HepG2 (cell line): ENCODE measurements at regions not wholly inside any gene's neighbourhood (a gene's known extent, or its start where the extent isn't known, plus 50 kb on each side); places are given as distances from the start of the nearest gene placed in this dataset.

ENCODE experiments used
- ATAC-seq: fragments of 200-7000 bp; cut with Tn5 transposase; 3 replicates; pipeline ENCODE4 v1.9.1; 2020; ENCODE audit warnings: mild to moderate bottlenecking, moderate library complexity
- BruUV-seq: library from RNA; stranded (reverse); fragments of 400-500 nt; replicated peaks from 2 replicates; lab custom pipeline; 2021; lab: Mats Ljungman, UMichigan
- CTCF ChIA-PET: fragments of 300-600 bp; formaldehyde crosslinking; extraction: SDS; loops from one replicate; lab custom pipeline; 2021; ENCODE audit warnings: low total read pairs, inconsistent platforms, low intra/inter-chr PET ratio; lab: Yijun Ruan, JAX
- POLR2A ChIA-PET: fragments of 350-600 bp; sonication (Branson Sonifier 250); formaldehyde crosslinking; loops from one replicate; lab custom pipeline; 2020; ENCODE audit warnings: antibody characterized with exemption, inconsistent platforms; lab: Yijun Ruan, JAX
- DNase-seq: peaks from one replicate; pipeline ENCODE4 v3.0.0-alpha.2; 2015; ENCODE audit warnings: low spot score
- FAIRE-seq: peaks from 3 replicates; lab custom pipeline; 2011; peaks lifted over from hg19 to GRCh38; lab: Jason Lieb, UNC
- H2AFZ ChIP-seq: one replicate; pipeline ENCODE4 v1.6.1; 2011; ENCODE audit warnings: low read length, inconsistent platforms
- H3K27ac ChIP-seq: fragments of 300-600 bp; 3 replicates; pipeline ENCODE4 v1.8.0; 2011; ENCODE audit warnings: mixed run types, mild to moderate bottlenecking, mixed read lengths, low read length, inconsistent platforms; ENCODE audit not compliant: insufficient read depth; ENCODE audit errors: extremely low read length
- H3K27me3 ChIP-seq, 2 experiments: fragments of 200-600 bp in 1 of 2; 2 replicates in 1 of 2; 3 replicates in 1 of 2; pipeline versions ENCODE4 v1.6.0 to v1.8.0; 2011; ENCODE audit warnings: low read length in 2 of 2, mild to moderate bottlenecking in 2 of 2, moderate library complexity in 2 of 2, inconsistent platforms in 1 of 2; ENCODE audit not compliant: insufficient read depth in 2 of 2, control insufficient read depth in 1 of 2
- H3K36me3 ChIP-seq, 2 experiments: fragments of 200-600 bp in 1 of 2; replicated peaks in 1 of 2; 2 replicates in 1 of 2; 3 replicates in 1 of 2; pipeline versions ENCODE4 v1.5.1 to v1.8.0; 2011; ENCODE audit warnings: low read length in 2 of 2, inconsistent platforms in 1 of 2; ENCODE audit not compliant: insufficient read depth in 2 of 2, control insufficient read depth in 1 of 2
- H3K4me1 ChIP-seq: 2 replicates; pipeline ENCODE4 v1.5.1; 2012; ENCODE audit warnings: low read length, inconsistent platforms; ENCODE audit not compliant: insufficient read depth
- H3K4me2 ChIP-seq: 2 replicates; pipeline ENCODE4 v1.6.0; 2011; ENCODE audit warnings: low read depth, low read length, inconsistent platforms
- H3K4me3 ChIP-seq, 3 experiments: fragments of 200-600 bp in 1 of 3; sonication (generic), shearing (Covaris generic) in 1 of 3; replicated peaks in 1 of 3; 2 replicates each; pipeline ENCODE4 v1.5.1; 2011 to 2016; ENCODE audit warnings: low read length in 3 of 3, inconsistent platforms in 2 of 3, low read depth in 2 of 3, mild to moderate bottlenecking in 2 of 3, control low read depth in 1 of 3, mixed read lengths in 1 of 3; ENCODE audit not compliant: insufficient read depth in 1 of 3
- H3K79me2 ChIP-seq: one replicate; pipeline ENCODE4 v1.6.1; 2011; ENCODE audit warnings: low read length, inconsistent platforms; ENCODE audit not compliant: insufficient read depth
- H3K9ac ChIP-seq: 2 replicates; pipeline ENCODE4 v1.6.0; 2011; ENCODE audit warnings: mild to moderate bottlenecking, low read depth, low read length, inconsistent platforms; ENCODE audit not compliant: insufficient read depth
- H3K9me3 ChIP-seq: 2 replicates; pipeline ENCODE4 v1.5.1; 2012; ENCODE audit warnings: mild to moderate bottlenecking, low read length
- H4K20me1 ChIP-seq: 2 replicates; pipeline ENCODE4 v1.6.0; 2011; ENCODE audit warnings: inconsistent platforms, mild to moderate bottlenecking, low read length, moderate library complexity; ENCODE audit not compliant: insufficient read depth
- HIVEP1 ChIP-seq: sonication (generic); formaldehyde crosslinking; IDR thresholded peaks from 2 replicates; pipeline ENCODE4 v1.4.0; 2020; ENCODE audit warnings: mild to moderate bottlenecking, missing genetic modification reagents
- HMGA1 ChIP-seq: sonication (generic); formaldehyde crosslinking; conservative IDR thresholded peaks from 2 replicates; pipeline ENCODE4 v1.4.0; 2020; ENCODE audit warnings: missing genetic modification reagents
- PHF5A ChIP-seq: IDR thresholded peaks from one replicate; pipeline ENCODE4 v1.6.1; 2018; ENCODE audit warnings: low read depth, missing genetic modification reagents; ENCODE audit not compliant: unreplicated experiment
- TGIF2 ChIP-seq: IDR thresholded peaks from 2 replicates; pipeline ENCODE4 v1.6.1; 2016; ENCODE audit warnings: control low read depth, missing compliant biosample characterization
- ZFP82 ChIP-seq: sonication (generic); formaldehyde crosslinking; IDR thresholded peaks from 2 replicates; pipeline ENCODE4 v1.5.1; 2020; ENCODE audit warnings: mild to moderate bottlenecking, missing genetic modification reagents, borderline replicate concordance
- ZIK1 ChIP-seq: sonication (generic); formaldehyde crosslinking; IDR thresholded peaks from 2 replicates; pipeline ENCODE4 v1.5.0; 2020; ENCODE audit warnings: mild to moderate bottlenecking, low read depth, missing genetic modification reagents, borderline replicate concordance
- ZNF138 ChIP-seq: sonication (generic); formaldehyde crosslinking; IDR thresholded peaks from 2 replicates; pipeline ENCODE4 v1.5.0; 2020; ENCODE audit warnings: mild to moderate bottlenecking, low read depth, missing genetic modification reagents
- ZNF292 ChIP-seq: sonication (generic); formaldehyde crosslinking; IDR thresholded peaks from 2 replicates; pipeline ENCODE4 v1.8.1; 2022; ENCODE audit warnings: mild to moderate bottlenecking, low read depth, missing genetic modification reagents, borderline replicate concordance
- ZNF333 ChIP-seq: sonication (generic); formaldehyde crosslinking; IDR thresholded peaks from 2 replicates; pipeline ENCODE4 v1.4.0; 2020; ENCODE audit warnings: mild to moderate bottlenecking, missing genetic modification reagents, borderline replicate concordance
- ZNF780A ChIP-seq: sonication (generic); formaldehyde crosslinking; IDR thresholded peaks from 2 replicates; pipeline ENCODE4 v1.8.0; 2022; ENCODE audit warnings: mild to moderate bottlenecking, missing genetic modification reagents, moderate library complexity
- ZNF891 ChIP-seq: sonication (generic); formaldehyde crosslinking; IDR thresholded peaks from 2 replicates; pipeline ENCODE4 v1.5.0; 2020; ENCODE audit warnings: mild to moderate bottlenecking, missing genetic modification reagents
- WGBS: methylation state at CpG from one replicate; pipeline ENCODE4 v1.1.6; 2017; ENCODE audit warnings: low lambda C conversion rate; 5-methylcytosine and 5-hydroxymethylcytosine counted together
- in situ Hi-C: cut with HindIII; loops from 2 replicates; pipeline ENCODE4 v1.10.0; 2017; ENCODE audit warnings: low pct_unique_long_range_greater_than_20kb; ENCODE audit not compliant: extremely low pct_ligation_motif_present
- intact Hi-C: fragments of 100-400 bp; cut with micrococcal nuclease; formaldehyde crosslinking; loops from one replicate; pipeline ENCODE4 v1.10.0; 2022; ENCODE audit not compliant: unreplicated experiment
- TF ChIP-seq, protein P1 (sequence below): sonication (generic); formaldehyde crosslinking; IDR thresholded peaks from 2 replicates; pipeline ENCODE4 v1.5.0; 2020; ENCODE audit warnings: mild to moderate bottlenecking, missing genetic modification reagents, moderate library complexity
- TF ChIP-seq, protein P2 (sequence below): IDR thresholded peaks from 2 replicates; pipeline ENCODE4 v1.6.1; 2016; ENCODE audit warnings: missing biosample characterization, missing genetic modification reagents, low read depth
- TF ChIP-seq, protein P3 (sequence below): sonication (generic); formaldehyde crosslinking; IDR thresholded peaks from 2 replicates; pipeline ENCODE4 v1.4.0; 2020; ENCODE audit warnings: missing genetic modification reagents
- TF ChIP-seq, protein P4 (sequence below): sonication (generic); formaldehyde crosslinking; conservative IDR thresholded peaks from 2 replicates; pipeline ENCODE4 v1.4.0; 2020; ENCODE audit warnings: missing genetic modification reagents

DNA sequence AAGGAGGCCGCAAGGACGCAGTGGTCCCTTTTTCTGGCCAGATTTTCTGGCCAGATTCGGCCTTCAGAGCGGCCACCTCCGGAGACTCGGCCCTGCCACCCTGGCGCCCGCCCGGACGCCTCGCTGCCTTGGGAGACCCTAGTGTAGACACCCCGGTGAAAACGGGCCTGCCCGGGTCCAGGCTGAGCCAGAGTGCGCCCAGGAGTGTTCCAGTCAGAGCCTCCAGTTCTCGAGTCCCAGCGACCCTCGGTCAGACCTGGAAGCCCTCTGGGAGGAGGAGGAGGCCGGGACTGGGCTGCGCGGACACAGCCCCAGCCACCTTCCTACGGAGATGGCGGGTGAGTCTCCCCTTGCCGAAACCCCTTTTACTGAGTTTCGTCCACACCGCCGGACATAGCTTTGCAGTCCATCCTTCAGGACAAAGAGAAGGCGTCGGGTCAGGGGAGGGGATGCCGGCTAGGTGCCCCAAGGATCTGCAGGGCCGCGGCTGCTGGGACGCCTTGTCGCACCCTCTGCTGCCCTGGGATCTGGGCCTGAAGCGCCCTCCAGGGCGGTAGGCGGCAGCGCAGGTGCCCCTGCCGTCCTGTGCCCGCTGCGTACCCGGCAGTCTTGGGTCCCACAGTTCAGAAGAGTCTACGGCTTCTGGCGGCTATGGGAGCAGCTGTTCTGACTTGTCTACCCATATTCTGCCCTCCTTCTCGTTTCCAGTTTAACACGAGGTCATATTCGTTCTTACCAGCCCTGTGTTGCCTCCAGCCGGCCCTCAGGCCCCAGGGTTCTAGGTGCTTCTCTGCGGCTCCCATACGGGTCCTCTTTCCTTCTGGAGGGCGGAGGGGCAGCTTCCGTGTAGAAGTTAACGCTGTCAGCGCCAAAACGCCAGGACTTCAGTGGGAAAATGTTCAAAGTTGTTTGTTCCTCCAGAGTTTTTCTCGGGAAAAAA is 1771.7 kb upstream of the CDH9 start (continued):
- no peak for TF ChIP-seq ZNF891 (CRISPR knock-in tag)
- no peak for TF ChIP-seq ZIK1 (CRISPR knock-in tag)

DNA sequence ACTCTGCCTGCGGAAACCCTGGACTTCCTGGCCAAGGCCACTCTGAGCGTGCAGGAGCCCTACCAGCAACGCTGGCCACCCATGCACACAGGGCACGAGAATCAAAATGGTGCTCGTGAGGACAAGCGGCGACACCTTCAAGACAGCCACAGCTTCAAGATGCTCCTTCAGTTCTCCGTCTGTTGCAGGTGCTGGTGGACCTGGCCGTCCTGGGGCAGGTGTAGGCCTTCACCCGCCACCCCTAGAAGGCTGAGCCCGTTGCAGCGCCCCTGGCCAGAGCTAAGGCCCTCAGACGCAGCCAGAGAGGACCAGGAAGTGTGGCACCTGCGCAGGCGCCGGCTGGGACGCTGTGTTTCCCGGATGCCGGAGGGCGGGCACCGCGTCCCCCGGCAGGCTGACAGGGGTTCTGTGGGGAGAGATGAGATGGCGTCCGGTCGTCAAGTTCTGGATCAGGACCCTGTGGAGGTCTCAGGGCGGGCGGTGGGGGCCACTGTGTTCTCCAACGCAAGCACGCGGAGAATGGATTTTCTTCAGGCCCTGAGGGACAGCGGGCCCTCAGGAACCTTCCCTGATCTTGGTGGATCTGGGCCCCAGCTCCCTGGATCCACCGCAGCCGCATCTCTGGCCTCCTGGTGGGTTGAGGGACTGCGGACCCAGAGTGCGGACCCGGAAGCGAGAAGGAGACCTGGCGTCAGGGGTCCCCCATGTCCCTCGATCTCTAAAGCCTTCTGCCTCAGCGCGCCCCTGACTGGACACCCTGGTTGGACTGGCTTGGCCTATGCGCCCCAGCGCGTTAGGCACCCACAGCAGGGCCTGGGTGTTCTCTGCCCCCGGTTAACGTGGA is 1770.8 kb upstream of the CDH9 start:
- in situ Hi-C loops (no loop called here), intact Hi-C loops (no loop called here)
- 70% methylated on average over 25 of the region's 47 CpGs for WGBS
- ATAC-seq = peak; percentile 38; the same call in 1 of the 3 replicates
- H3K4me1 ChIP-seq = no peaks in the 10 kb centered on the region
- no peak for DNase-seq
- TF ChIP-seq HMGA1 (no peak), ZNF333 (CRISPR knock-in tag) (no peak), ZFP82 (CRISPR knock-in tag) (no peak), ZNF780A (CRISPR knock-in tag) (no peak), HIVEP1 (CRISPR knock-in tag) (no peak), ZNF138 (no peak), ZNF292 (CRISPR knock-in tag) (no peak), PHF5A (CRISPR knock-in tag) (no peak), TGIF2 (CRISPR knock-in tag) (no peak)
- TF ChIP-seq, protein P1, sequence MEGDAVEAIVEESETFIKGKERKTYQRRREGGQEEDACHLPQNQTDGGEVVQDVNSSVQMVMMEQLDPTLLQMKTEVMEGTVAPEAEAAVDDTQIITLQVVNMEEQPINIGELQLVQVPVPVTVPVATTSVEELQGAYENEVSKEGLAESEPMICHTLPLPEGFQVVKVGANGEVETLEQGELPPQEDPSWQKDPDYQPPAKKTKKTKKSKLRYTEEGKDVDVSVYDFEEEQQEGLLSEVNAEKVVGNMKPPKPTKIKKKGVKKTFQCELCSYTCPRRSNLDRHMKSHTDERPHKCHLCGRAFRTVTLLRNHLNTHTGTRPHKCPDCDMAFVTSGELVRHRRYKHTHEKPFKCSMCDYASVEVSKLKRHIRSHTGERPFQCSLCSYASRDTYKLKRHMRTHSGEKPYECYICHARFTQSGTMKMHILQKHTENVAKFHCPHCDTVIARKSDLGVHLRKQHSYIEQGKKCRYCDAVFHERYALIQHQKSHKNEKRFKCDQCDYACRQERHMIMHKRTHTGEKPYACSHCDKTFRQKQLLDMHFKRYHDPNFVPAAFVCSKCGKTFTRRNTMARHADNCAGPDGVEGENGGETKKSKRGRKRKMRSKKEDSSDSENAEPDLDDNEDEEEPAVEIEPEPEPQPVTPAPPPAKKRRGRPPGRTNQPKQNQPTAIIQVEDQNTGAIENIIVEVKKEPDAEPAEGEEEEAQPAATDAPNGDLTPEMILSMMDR = no peak
- TF ChIP-seq, protein P2, sequence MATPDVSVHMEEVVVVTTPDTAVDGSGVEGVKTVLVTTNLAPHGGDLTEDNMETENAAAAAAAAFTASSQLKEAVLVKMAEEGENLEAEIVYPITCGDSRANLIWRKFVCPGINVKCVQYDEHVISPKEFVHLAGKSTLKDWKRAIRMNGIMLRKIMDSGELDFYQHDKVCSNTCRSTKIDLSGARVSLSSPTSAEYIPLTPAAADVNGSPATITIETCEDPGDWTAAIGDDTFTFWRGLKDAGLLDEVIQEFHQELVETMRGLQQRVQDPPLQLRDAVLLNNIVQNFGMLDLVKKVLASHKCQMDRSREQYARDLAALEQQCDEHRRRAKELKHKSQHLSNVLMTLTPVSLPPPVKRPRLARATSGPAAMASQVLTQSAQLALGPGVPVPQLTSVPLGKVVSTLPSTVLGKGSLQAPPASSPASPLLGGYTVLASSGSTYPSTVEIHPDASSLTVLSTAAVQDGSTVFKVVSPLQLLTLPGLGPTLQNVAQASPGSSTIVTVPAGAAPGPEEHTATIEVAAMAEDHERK (CRISPR knock-in tag) = no peak
- TF ChIP-seq, protein P3, sequence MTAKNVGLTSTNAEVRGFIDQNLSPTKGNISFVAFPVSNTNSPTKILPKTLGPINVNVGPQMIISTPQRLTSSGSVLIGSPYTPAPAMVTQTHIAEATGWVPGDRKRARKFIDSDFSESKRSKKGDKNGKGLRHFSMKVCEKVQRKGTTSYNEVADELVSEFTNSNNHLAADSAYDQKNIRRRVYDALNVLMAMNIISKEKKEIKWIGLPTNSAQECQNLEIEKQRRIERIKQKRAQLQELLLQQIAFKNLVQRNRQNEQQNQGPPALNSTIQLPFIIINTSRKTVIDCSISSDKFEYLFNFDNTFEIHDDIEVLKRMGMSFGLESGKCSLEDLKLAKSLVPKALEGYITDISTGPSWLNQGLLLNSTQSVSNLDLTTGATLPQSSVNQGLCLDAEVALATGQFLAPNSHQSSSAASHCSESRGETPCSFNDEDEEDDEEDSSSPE (CRISPR knock-in tag) = no peak
- TF ChIP-seq, protein P4, sequence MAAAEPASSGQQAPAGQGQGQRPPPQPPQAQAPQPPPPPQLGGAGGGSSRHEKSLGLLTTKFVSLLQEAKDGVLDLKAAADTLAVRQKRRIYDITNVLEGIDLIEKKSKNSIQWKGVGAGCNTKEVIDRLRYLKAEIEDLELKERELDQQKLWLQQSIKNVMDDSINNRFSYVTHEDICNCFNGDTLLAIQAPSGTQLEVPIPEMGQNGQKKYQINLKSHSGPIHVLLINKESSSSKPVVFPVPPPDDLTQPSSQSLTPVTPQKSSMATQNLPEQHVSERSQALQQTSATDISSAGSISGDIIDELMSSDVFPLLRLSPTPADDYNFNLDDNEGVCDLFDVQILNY (CRISPR knock-in tag) = no peak
- TF ChIP-seq, all 625 proteins: peak for 0
- ChIA-PET POLR2A (no interaction called here), CTCF (no interaction called here)
- Histone ChIP-seq H3K36me3 (no peaks in the 10 kb centered on the region), H3K27ac (no peak overlapping the region), H2AFZ (no peak overlapping the region), H3K9ac (no peak overlapping the region), H3K79me2 (no peaks in the 10 kb centered on the region), H3K4me2 (no peak overlapping the region), H3K27me3 (no peaks in the 10 kb centered on the region), H4K20me1 (no peaks in the 10 kb centered on the region), H3K9me3 (no peaks in the 10 kb centered on the region), H3K4me3 (no peak overlapping the region)
- BruUV-seq = no TSS peak
- no peak for FAIRE-seq
